ENCODE measurements at regions not wholly inside any gene's neighbourhood (a gene's known extent, or its start where the extent isn't known, plus 50 kb on each side); places are given as distances from the start of the nearest gene placed in this dataset.

GRCh38 chr1:222202831-222203230, 345.1 kb downstream of the HHIPL2 start:
- TF ChIP-seq EZH2 (IDR thresholded peaks at IDR 0.05; ENCODE audit: low read length, unreplicated experiment) = no peak
- TF ChIP-seq, protein P1, sequence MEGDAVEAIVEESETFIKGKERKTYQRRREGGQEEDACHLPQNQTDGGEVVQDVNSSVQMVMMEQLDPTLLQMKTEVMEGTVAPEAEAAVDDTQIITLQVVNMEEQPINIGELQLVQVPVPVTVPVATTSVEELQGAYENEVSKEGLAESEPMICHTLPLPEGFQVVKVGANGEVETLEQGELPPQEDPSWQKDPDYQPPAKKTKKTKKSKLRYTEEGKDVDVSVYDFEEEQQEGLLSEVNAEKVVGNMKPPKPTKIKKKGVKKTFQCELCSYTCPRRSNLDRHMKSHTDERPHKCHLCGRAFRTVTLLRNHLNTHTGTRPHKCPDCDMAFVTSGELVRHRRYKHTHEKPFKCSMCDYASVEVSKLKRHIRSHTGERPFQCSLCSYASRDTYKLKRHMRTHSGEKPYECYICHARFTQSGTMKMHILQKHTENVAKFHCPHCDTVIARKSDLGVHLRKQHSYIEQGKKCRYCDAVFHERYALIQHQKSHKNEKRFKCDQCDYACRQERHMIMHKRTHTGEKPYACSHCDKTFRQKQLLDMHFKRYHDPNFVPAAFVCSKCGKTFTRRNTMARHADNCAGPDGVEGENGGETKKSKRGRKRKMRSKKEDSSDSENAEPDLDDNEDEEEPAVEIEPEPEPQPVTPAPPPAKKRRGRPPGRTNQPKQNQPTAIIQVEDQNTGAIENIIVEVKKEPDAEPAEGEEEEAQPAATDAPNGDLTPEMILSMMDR (conservative IDR thresholded peaks at IDR 0.05; ENCODE audit: low read depth, low read length) = no peak
- TF ChIP-seq EZH2phosphoT487 (IDR thresholded peaks at IDR 0.05; ENCODE audit: borderline replicate concordance, low read length) = no peak
- H2AFZ ChIP-seq (ENCODE audit: low read length) = no peak overlapping the region
- CTCF ChIA-PET = no interaction called here
- H3K36me3 ChIP-seq (ENCODE audit: low read depth, low read length) = no peaks in the 10 kb centered on the region
- H3K27ac ChIP-seq (ENCODE audit: low read length) = no peak overlapping the region
- H3K4me3 ChIP-seq (ENCODE audit: low read length) = no peak overlapping the region
- no peaks in the 10 kb centered on the region for H3K9me3 ChIP-seq (ENCODE audit: low read length)
- H4K20me1 ChIP-seq (ENCODE audit: low read length) = no peaks in the 10 kb centered on the region
- intact Hi-C loops (cut with micrococcal nuclease) = no loop called here
- DNase-seq (no peak), ATAC-seq (no peak)
- POLR2A ChIA-PET (ENCODE audit: unreplicated experiment) = no interaction called here
- H3K9ac ChIP-seq (ENCODE audit: low read length) = no peak overlapping the region
- H3K9me2 ChIP-seq (replicated peaks; ENCODE audit: low read length) = no peaks in the 10 kb centered on the region
- H3K79me2 ChIP-seq (ENCODE audit: low read length) = no peaks in the 10 kb centered on the region
- no peaks in the 10 kb centered on the region for H3K4me1 ChIP-seq (ENCODE audit: insufficient read depth, low read length)
- peaks cover 15% of the 10 kb centered on the region for H3K27me3 ChIP-seq (ENCODE audit: low read length)
- no peaks in the 10 kb centered on the region for H3F3A ChIP-seq (ENCODE audit: low read length, unreplicated experiment)
- no peak overlapping the region for H3K4me2 ChIP-seq (ENCODE audit: low read length)
- BruUV-seq (replicated peaks) = no TSS peak

GRCh38 chr1:222196736-222197135, 351.2 kb downstream of the HHIPL2 start:
- Histone ChIP-seq H3K4me2 (ENCODE audit: low read length) (no peak overlapping the region), H3F3A (ENCODE audit: low read length, unreplicated experiment) (no peaks in the 10 kb centered on the region), H3K79me2 (ENCODE audit: low read length) (no peaks in the 10 kb centered on the region), H3K4me1 (ENCODE audit: insufficient read depth, low read length) (no peaks in the 10 kb centered on the region), H3K36me3 (ENCODE audit: low read depth, low read length) (no peaks in the 10 kb centered on the region), H3K4me3 (ENCODE audit: low read length) (no peak overlapping the region), H4K20me1 (ENCODE audit: low read length) (no peaks in the 10 kb centered on the region), H2AFZ (ENCODE audit: low read length) (no peak overlapping the region), H3K9me3 (ENCODE audit: low read length) (no peaks in the 10 kb centered on the region), H3K9ac (ENCODE audit: low read length) (no peak overlapping the region), H3K9me2 (replicated peaks; ENCODE audit: low read length) (no peaks in the 10 kb centered on the region), H3K27ac (ENCODE audit: low read length) (no peak overlapping the region), H3K27me3 (ENCODE audit: low read length) (peaks cover 18% of the 10 kb centered on the region)
- no peak for DNase-seq
- ChIA-PET CTCF (no interaction called here), POLR2A (ENCODE audit: unreplicated experiment) (no interaction called here)
- ATAC-seq = no peak
- intact Hi-C loops (cut with micrococcal nuclease) = no loop called here
- BruUV-seq (replicated peaks) = no TSS peak
- TF ChIP-seq EZH2phosphoT487 (IDR thresholded peaks at IDR 0.05; ENCODE audit: borderline replicate concordance, low read length) (no peak), EZH2 (IDR thresholded peaks at IDR 0.05; ENCODE audit: low read length, unreplicated experiment) (no peak)
- TF ChIP-seq, protein P1 (conservative IDR thresholded peaks at IDR 0.05; ENCODE audit: low read depth, low read length) = no peak

DNA sequence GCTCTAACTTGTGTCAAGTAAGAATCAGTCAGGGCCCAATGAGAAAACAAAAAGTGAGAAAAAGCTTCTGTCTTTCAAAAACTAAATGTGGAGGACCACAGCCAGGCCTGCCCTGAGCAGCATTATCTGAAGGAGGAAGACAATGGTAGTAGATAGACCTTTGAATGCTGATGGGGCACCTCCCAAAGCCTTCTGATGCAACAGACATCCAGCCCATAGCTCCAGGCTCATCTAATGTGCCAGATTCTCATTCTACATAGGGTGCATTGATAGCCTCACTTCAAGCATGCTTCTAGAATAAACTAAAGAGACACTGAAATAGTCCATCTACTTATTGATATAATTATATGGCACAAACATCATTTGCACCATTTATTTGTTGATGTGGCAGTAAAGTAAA, 351.6 kb downstream of the HHIPL2 start:
- no peak overlapping the region for H3K9ac ChIP-seq (ENCODE audit: low read length)
- H3K4me2 ChIP-seq (ENCODE audit: low read length) = no peak overlapping the region
- no peak overlapping the region for H3K27ac ChIP-seq (ENCODE audit: low read length)
- no peaks in the 10 kb centered on the region for H3K79me2 ChIP-seq (ENCODE audit: low read length)
- no peaks in the 10 kb centered on the region for H3K9me2 ChIP-seq (replicated peaks; ENCODE audit: low read length)
- BruUV-seq (replicated peaks) = no TSS peak
- ChIA-PET POLR2A (ENCODE audit: unreplicated experiment) (no interaction called here), CTCF (no interaction called here)
- TF ChIP-seq EZH2phosphoT487 (IDR thresholded peaks at IDR 0.05; ENCODE audit: borderline replicate concordance, low read length) (no peak), EZH2 (IDR thresholded peaks at IDR 0.05; ENCODE audit: low read length, unreplicated experiment) (no peak)
- TF ChIP-seq, protein P1 (conservative IDR thresholded peaks at IDR 0.05; ENCODE audit: low read depth, low read length) = no peak
- DNase-seq (no peak), ATAC-seq (no peak)
- no peaks in the 10 kb centered on the region for H4K20me1 ChIP-seq (ENCODE audit: low read length)
- no peak overlapping the region for H2AFZ ChIP-seq (ENCODE audit: low read length)
- intact Hi-C loops (cut with micrococcal nuclease) = no loop called here
- no peaks in the 10 kb centered on the region for H3K9me3 ChIP-seq (ENCODE audit: low read length)
- H3K27me3 ChIP-seq (ENCODE audit: low read length) = peaks cover 22% of the 10 kb centered on the region
- no peaks in the 10 kb centered on the region for H3F3A ChIP-seq (ENCODE audit: low read length, unreplicated experiment)
- no peaks in the 10 kb centered on the region for H3K36me3 ChIP-seq (ENCODE audit: low read depth, low read length)
- no peak overlapping the region for H3K4me3 ChIP-seq (ENCODE audit: low read length)
- no peaks in the 10 kb centered on the region for H3K4me1 ChIP-seq (ENCODE audit: insufficient read depth, low read length)

Measured in PC-3 (cell line).